GM18505 (cell line): ENCODE measurements at regions not wholly inside any gene's neighbourhood (a gene's known extent, or its start where the extent isn't known, plus 50 kb on each side); places are given as distances from the start of the nearest gene placed in this dataset.
"Not testable (repeated sequence)": the region's sequence is repeated elsewhere in the genome, so short reads cannot be mapped to it uniquely, and the experiment has no call there.

Experiments
- ATAC-seq: cut with Tn5 transposase; IDR thresholded peaks from one replicate; pipeline ENCODE4 v1.9.1; 2021; ENCODE audit not compliant: unreplicated experiment
- POLR2A ChIP-seq: IDR thresholded peaks from 4 replicates; pipeline ENCODE4 v1.6.1; 2011; ENCODE audit warnings: borderline replicate concordance; ENCODE audit not compliant: insufficient read depth, insufficient read length; ENCODE audit errors: extremely low read depth

GRCh38 chr9:71608021-71608420 is 160.3 kb downstream of the CEMIP2 start:
- TF ChIP-seq POLR2A, result no peak

GRCh38 chr9:71607461-71607881 is 160.8 kb downstream of the CEMIP2 start:
- ATAC-seq, result no peak
- TF ChIP-seq POLR2A, result no peak

More at GRCh38 chr9:71608021-71608420, 160.3 kb downstream of the CEMIP2 start:
- no peak for ATAC-seq

GRCh38 chr9:71604197-71605063 is 163.9 kb downstream of the CEMIP2 start:
- no peak for ATAC-seq
- no peak for TF ChIP-seq POLR2A

GRCh38 chr9:71602652-71603051 is 165.7 kb downstream of the CEMIP2 start:
- TF ChIP-seq POLR2A, result no peak
- ATAC-seq, result no peak

- ATAC-seq, result not testable (repeated sequence)
Observed at GRCh38 chr9:71595762-71596161, 172.6 kb downstream of the CEMIP2 start.

- no peak for TF ChIP-seq POLR2A
- no peak for ATAC-seq
Observed at GRCh38 chr9:71594541-71594940, 173.8 kb downstream of the CEMIP2 start.

- no peak for TF ChIP-seq POLR2A
- no peak for ATAC-seq
Observed at GRCh38 chr9:71592400-71592799, 175.9 kb downstream of the CEMIP2 start.

GRCh38 chr9:71590362-71590761 is 178.0 kb downstream of the CEMIP2 start:
- TF ChIP-seq POLR2A, result no peak
- no peak for ATAC-seq

GRCh38 chr9:71589612-71590011 is 178.7 kb downstream of the CEMIP2 start:
- no peak for ATAC-seq
- TF ChIP-seq POLR2A, result no peak

GRCh38 chr9:71587576-71588362 is 180.5 kb downstream of the CEMIP2 start:
- no peak for TF ChIP-seq POLR2A
- ATAC-seq, result no peak

GRCh38 chr9:71583792-71584191 is 184.5 kb downstream of the CEMIP2 start:
- no peak for TF ChIP-seq POLR2A
- ATAC-seq, result no peak

GRCh38 chr9:71582347-71582746 is 186.0 kb downstream of the CEMIP2 start:
- no peak for ATAC-seq
- no peak for TF ChIP-seq POLR2A

- TF ChIP-seq POLR2A, result no peak
- no peak for ATAC-seq
Observed at GRCh38 chr9:71581101-71581500, 187.2 kb downstream of the CEMIP2 start.

- TF ChIP-seq POLR2A, result no peak
- no peak for ATAC-seq
Observed at GRCh38 chr9:71571186-71571585, 197.1 kb downstream of the CEMIP2 start.
